IMR-90 (cell line): ENCODE measurements at regions not wholly inside any gene's neighbourhood (a gene's known extent, or its start where the extent isn't known, plus 50 kb on each side); places are given as distances from the start of the nearest gene placed in this dataset.

Experiments used
- ATAC-seq: fragments of 200-7000 bp; cut with Tn5 transposase; 2 replicates; pipeline ENCODE4 v1.9.1; 2020; ENCODE audit warnings: low read depth, mild to moderate bottlenecking, moderate library complexity
- BruUV-seq: library from RNA; stranded (reverse); fragments of 400-500 nt; replicated peaks from 2 replicates; lab custom pipeline; 2021; lab: Mats Ljungman, UMichigan
- CTCF ChIA-PET: fragments of 300-600 bp; formaldehyde crosslinking; extraction: SDS; loops from one replicate; lab custom pipeline; 2021; ENCODE audit warnings: antibody characterized with exemption; lab: Yijun Ruan, JAX
- POLR2A ChIA-PET: fragments of 300-600 bp; sonication (Branson Sonifier 250); formaldehyde crosslinking; loops from one replicate; lab custom pipeline; 2022; ENCODE audit warnings: antibody characterized with exemption; ENCODE audit not compliant: unreplicated experiment; lab: Charles Lee
- DNase-seq: peaks from one replicate; pipeline ENCODE4 v3.0.0; 2013
- H2AFZ ChIP-seq: replicated peaks from 2 replicates; pipeline ENCODE3; 2013; ENCODE audit warnings: low read length, mild to moderate bottlenecking; ENCODE audit not compliant: poor library complexity
- H2AK5ac ChIP-seq: 2 replicates; pipeline ENCODE4 v1.6.1; 2013; ENCODE audit warnings: low read depth, low read length, inconsistent platforms
- H2AK9ac ChIP-seq: replicated peaks from 2 replicates; pipeline ENCODE3; 2013; ENCODE audit warnings: mild to moderate bottlenecking, low read depth, low read length, moderate library complexity; ENCODE audit not compliant: poor library complexity
- H2BK120ac ChIP-seq: 2 replicates; pipeline ENCODE4 v1.6.1; 2013; ENCODE audit warnings: low read depth, low read length, inconsistent platforms
- H2BK15ac ChIP-seq: 3 replicates; pipeline ENCODE4 v1.6.1; 2013; ENCODE audit warnings: low read depth, low read length, inconsistent platforms
- H2BK20ac ChIP-seq: 2 replicates; pipeline ENCODE4 v1.6.1; 2013; ENCODE audit warnings: low read depth, mild to moderate bottlenecking, inconsistent platforms, low read length, moderate library complexity
- H2BK5ac ChIP-seq: 2 replicates; pipeline ENCODE4 v1.6.1; 2013; ENCODE audit warnings: mild to moderate bottlenecking, low read depth, low read length, inconsistent platforms; ENCODE audit not compliant: poor library complexity, severe bottlenecking
- H3K14ac ChIP-seq: replicated peaks from 2 replicates; pipeline ENCODE4 v1.6.1; 2013; ENCODE audit warnings: low read depth, low read length, inconsistent platforms
- H3K18ac ChIP-seq: 2 replicates; pipeline ENCODE4 v1.6.1; 2013; ENCODE audit warnings: low read depth, low read length, control low read depth
- H3K23ac ChIP-seq: 2 replicates; pipeline ENCODE4 v1.6.1; 2013; ENCODE audit warnings: low read depth, low read length, inconsistent platforms
- H3K27ac ChIP-seq: 2 replicates; pipeline ENCODE4 v1.5.1; 2013; ENCODE audit warnings: mild to moderate bottlenecking, control low read depth, low read length; ENCODE audit not compliant: insufficient read depth
- H3K27me3 ChIP-seq: 2 replicates; pipeline ENCODE4 v1.6.1; 2013; ENCODE audit warnings: low read length; ENCODE audit not compliant: control insufficient read depth, insufficient read depth
- H3K36me3 ChIP-seq: 2 replicates; pipeline ENCODE4 v1.6.1; 2013; ENCODE audit warnings: low read length, mixed read lengths; ENCODE audit not compliant: control insufficient read depth, insufficient read depth
- H3K4ac ChIP-seq: 2 replicates; pipeline ENCODE4 v1.6.1; 2013; ENCODE audit warnings: low read depth, low read length, inconsistent platforms
- H3K4me1 ChIP-seq: 2 replicates; pipeline ENCODE4 v1.6.1; 2013; ENCODE audit warnings: low read length, mixed read lengths; ENCODE audit not compliant: control insufficient read depth, insufficient read depth
- H3K4me2 ChIP-seq: 2 replicates; pipeline ENCODE4 v1.6.1; 2013; ENCODE audit warnings: low read depth, mild to moderate bottlenecking, control low read depth, low read length, moderate library complexity
- H3K4me3 ChIP-seq: 2 replicates; pipeline ENCODE4 v1.5.1; 2013; ENCODE audit warnings: low read depth, mild to moderate bottlenecking, control low read depth, low read length, moderate library complexity; ENCODE audit not compliant: insufficient read depth
- H3K56ac ChIP-seq: 2 replicates; pipeline ENCODE4 v1.6.1; 2013; ENCODE audit warnings: low read length, inconsistent platforms; ENCODE audit not compliant: insufficient read depth; ENCODE audit errors: extremely low read depth
- H3K79me1 ChIP-seq, 2 experiments: 2 replicates each; pipeline ENCODE4 v1.6.1; 2013; ENCODE audit warnings: low read length in 2 of 2, inconsistent platforms in 1 of 2, low read depth in 1 of 2
- H3K9ac ChIP-seq: 2 replicates; pipeline ENCODE4 v1.6.1; 2013; ENCODE audit warnings: low read depth, low read length, control low read depth
- H3K9me1 ChIP-seq: 2 replicates; pipeline ENCODE4 v1.6.1; 2013; ENCODE audit warnings: low read length, inconsistent platforms; ENCODE audit not compliant: insufficient read depth
- H3K9me3 ChIP-seq: 2 replicates; pipeline ENCODE4 v1.6.1; 2013; ENCODE audit warnings: low read length; ENCODE audit not compliant: control insufficient read depth, insufficient read depth
- H4K20me1 ChIP-seq: 2 replicates; pipeline ENCODE4 v1.6.1; 2013; ENCODE audit warnings: low read length, inconsistent platforms; ENCODE audit not compliant: insufficient read depth
- H4K5ac ChIP-seq: 2 replicates; pipeline ENCODE4 v1.6.1; 2013; ENCODE audit warnings: mild to moderate bottlenecking, low read depth, low read length, control low read depth
- H4K8ac ChIP-seq, 2 experiments: 2 replicates each; pipeline ENCODE4 v1.6.1; 2013; ENCODE audit warnings: low read depth in 2 of 2, low read length in 2 of 2, control low read depth in 1 of 2, inconsistent platforms in 1 of 2
- H4K91ac ChIP-seq: 2 replicates; pipeline ENCODE4 v1.6.1; 2013; ENCODE audit warnings: low read depth, low read length, inconsistent platforms; ENCODE audit not compliant: insufficient read depth
- BHLHE40 ChIP-seq: fragments of 150-350 bp; IDR thresholded peaks from 2 replicates; pipeline ENCODE4 v1.6.1; 2016; ENCODE audit warnings: mild to moderate bottlenecking, low read depth, low read length
- CEBPB ChIP-seq: IDR thresholded peaks from 2 replicates; pipeline ENCODE4 v1.6.1; 2012; ENCODE audit warnings: low read depth, low read length, improper control_type of control experiment
- ELK1 ChIP-seq: fragments of 150-350 bp; IDR thresholded peaks from 2 replicates; pipeline ENCODE4 v1.6.1; 2016; ENCODE audit warnings: low read depth, mild to moderate bottlenecking, low read length, moderate library complexity, borderline replicate concordance
- FOS ChIP-seq: fragments of 150-350 bp; IDR thresholded peaks from 2 replicates; pipeline ENCODE4 v1.6.1; 2016; ENCODE audit warnings: low read depth, low read length
- MAFK ChIP-seq: IDR thresholded peaks from 2 replicates; pipeline ENCODE4 v1.6.1; 2012; ENCODE audit warnings: low read depth, low read length, improper control_type of control experiment
- MAZ ChIP-seq: IDR thresholded peaks from 2 replicates; pipeline ENCODE4 v1.6.1; 2012; ENCODE audit warnings: low read depth, mild to moderate bottlenecking, low read length, improper control_type of control experiment, moderate library complexity, borderline replicate concordance
- MXI1 ChIP-seq: IDR thresholded peaks from 2 replicates; pipeline ENCODE4 v1.6.1; 2012; ENCODE audit warnings: low read depth, mild to moderate bottlenecking, low read length, moderate library complexity, borderline replicate concordance
- NFE2L2 ChIP-seq: fragments of 150-350 bp; IDR thresholded peaks from 2 replicates; pipeline ENCODE4 v1.6.1; 2016; ENCODE audit warnings: low read depth, mild to moderate bottlenecking, low read length
- POLR2A ChIP-seq: IDR thresholded peaks from 2 replicates; pipeline ENCODE4 v1.6.1; 2012; ENCODE audit warnings: mild to moderate bottlenecking, low read depth, low read length
- RAD21 ChIP-seq: IDR thresholded peaks from 2 replicates; pipeline ENCODE4 v1.6.1; 2012; ENCODE audit warnings: low read length, improper control_type of control experiment
- RCOR1 ChIP-seq: IDR thresholded peaks from 2 replicates; pipeline ENCODE4 v1.6.1; 2012; ENCODE audit warnings: mild to moderate bottlenecking, low read length, improper control_type of control experiment; ENCODE audit not compliant: insufficient replicate concordance
- RFX5 ChIP-seq: IDR thresholded peaks from 2 replicates; pipeline ENCODE4 v1.8.0; 2012; ENCODE audit warnings: low read depth, mild to moderate bottlenecking, low read length, moderate library complexity
- SMC3 ChIP-seq: fragments of 150-350 bp; IDR thresholded peaks from 2 replicates; pipeline ENCODE4 v1.6.1; 2016; ENCODE audit warnings: low read depth, mild to moderate bottlenecking, antibody characterized with exemption, low read length, moderate library complexity
- USF2 ChIP-seq: fragments of 150-350 bp; IDR thresholded peaks from 2 replicates; pipeline ENCODE4 v1.6.1; 2017; ENCODE audit warnings: mild to moderate bottlenecking, antibody characterized with exemption, low read length, low read depth
- WGBS, 2 experiments: methylation state at CpG; one replicate each; pipeline versions ENCODE4 v1.1.5 to v1.1.7; 2013; ENCODE audit warnings: missing lambda C conversion rate in 2 of 2; ENCODE audit not compliant: insufficient read length in 1 of 2; ENCODE audit errors: extremely low coverage in 2 of 2; 5-methylcytosine and 5-hydroxymethylcytosine counted together
- dilution Hi-C: fragments of 300-500 bp; cut with HindIII; formaldehyde crosslinking; loops from one replicate; pipeline ENCODE4 v1.14.3; 2018; ENCODE audit warnings: low sequenced_read_pairs; ENCODE audit not compliant: unreplicated experiment
- in situ Hi-C: fragments of 300-500 bp; cut with MboI; formaldehyde crosslinking; loops from 3 replicates; pipeline ENCODE4 v1.14.3; 2019; ENCODE audit warnings: low sequenced_read_pairs, inconsistent platforms, mixed read lengths
- intact Hi-C: fragments of 100-400 bp; cut with micrococcal nuclease; formaldehyde crosslinking; loops from 2 replicates; pipeline ENCODE4 v1.10.0; 2022
- TF ChIP-seq, protein P1 (sequence below): conservative IDR thresholded peaks from 2 replicates; pipeline ENCODE4 v1.5.1; 2012; ENCODE audit warnings: mild to moderate bottlenecking, low read depth, low read length, improper control_type of control experiment

GRCh38 chr6:147149092-147149491 lies 55.1 kb upstream of the STXBP5 start:
- H3K9me1 ChIP-seq: 0 out of 2 replicates have a peak, but pooled peaks cover under 1% of the 10 kb centered on the region
- no peak overlapping the region for H4K91ac ChIP-seq
- 0 out of 4 replicates have a peak, but pooled peaks cover 0 to under 1% of the 10 kb centered on the region in 2 experiments for H3K79me1 ChIP-seq
- intact Hi-C loops (no loop called here), dilution Hi-C loops (no loop called here), in situ Hi-C loops (no loop called here)
- H2BK15ac ChIP-seq: no peak overlapping the region
- H3K27ac ChIP-seq: no peak overlapping the region
- H4K5ac ChIP-seq: no peak overlapping the region
- H2BK5ac ChIP-seq: no peak overlapping the region
- no peak overlapping the region for H3K56ac ChIP-seq
- no peak overlapping the region for H2AK9ac ChIP-seq
- H3K9ac ChIP-seq: no peak overlapping the region
- no peak overlapping the region for H3K4me3 ChIP-seq
- H3K27me3 ChIP-seq: no peaks in the 10 kb centered on the region
- H3K4me2 ChIP-seq: no peak overlapping the region
- no peak overlapping the region for H2BK20ac ChIP-seq
- H3K23ac ChIP-seq: no peak overlapping the region
- no peak overlapping the region for H4K8ac ChIP-seq
- ATAC-seq (no peak), DNase-seq (no peak)
- H3K9me3 ChIP-seq: no peaks in the 10 kb centered on the region
- H2AK5ac ChIP-seq: no peak overlapping the region
- H3K14ac ChIP-seq: no peak overlapping the region
- BruUV-seq: no TSS peak
- POLR2A ChIA-PET: no interaction called here
- no peak overlapping the region for H3K4ac ChIP-seq
- H4K20me1 ChIP-seq: no peaks in the 10 kb centered on the region
- H3K36me3 ChIP-seq: no peaks in the 10 kb centered on the region
- WGBS, 2 experiments: no CpG with 5 or more reads among the region's 4 CpGs
- H2BK120ac ChIP-seq: no peak overlapping the region
- H3K4me1 ChIP-seq: peaks cover 2% of the 10 kb centered on the region; the same call in 1 of the 2 replicates
- no peak for TF ChIP-seq RCOR1
- no peak for TF ChIP-seq MAZ
- no peak for TF ChIP-seq FOS
- TF ChIP-seq POLR2A: no peak
- no peak for TF ChIP-seq SMC3
- TF ChIP-seq CEBPB: no peak
- no peak for TF ChIP-seq USF2
- TF ChIP-seq MAFK: no peak
- TF ChIP-seq RFX5: no peak
- TF ChIP-seq RAD21: no peak
- TF ChIP-seq, protein P1, sequence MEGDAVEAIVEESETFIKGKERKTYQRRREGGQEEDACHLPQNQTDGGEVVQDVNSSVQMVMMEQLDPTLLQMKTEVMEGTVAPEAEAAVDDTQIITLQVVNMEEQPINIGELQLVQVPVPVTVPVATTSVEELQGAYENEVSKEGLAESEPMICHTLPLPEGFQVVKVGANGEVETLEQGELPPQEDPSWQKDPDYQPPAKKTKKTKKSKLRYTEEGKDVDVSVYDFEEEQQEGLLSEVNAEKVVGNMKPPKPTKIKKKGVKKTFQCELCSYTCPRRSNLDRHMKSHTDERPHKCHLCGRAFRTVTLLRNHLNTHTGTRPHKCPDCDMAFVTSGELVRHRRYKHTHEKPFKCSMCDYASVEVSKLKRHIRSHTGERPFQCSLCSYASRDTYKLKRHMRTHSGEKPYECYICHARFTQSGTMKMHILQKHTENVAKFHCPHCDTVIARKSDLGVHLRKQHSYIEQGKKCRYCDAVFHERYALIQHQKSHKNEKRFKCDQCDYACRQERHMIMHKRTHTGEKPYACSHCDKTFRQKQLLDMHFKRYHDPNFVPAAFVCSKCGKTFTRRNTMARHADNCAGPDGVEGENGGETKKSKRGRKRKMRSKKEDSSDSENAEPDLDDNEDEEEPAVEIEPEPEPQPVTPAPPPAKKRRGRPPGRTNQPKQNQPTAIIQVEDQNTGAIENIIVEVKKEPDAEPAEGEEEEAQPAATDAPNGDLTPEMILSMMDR: no peak
- no peak for TF ChIP-seq ELK1
- no peak for TF ChIP-seq MXI1
- no peak for TF ChIP-seq NFE2L2
- no peak for TF ChIP-seq BHLHE40
- no peak overlapping the region for H3K18ac ChIP-seq
- H2AFZ ChIP-seq: no peak overlapping the region
- CTCF ChIA-PET: no interaction called here
